ENCODE measurements at regions not wholly inside any gene's neighbourhood (a gene's known extent, or its start where the extent isn't known, plus 50 kb on each side); places are given as distances from the start of the nearest gene placed in this dataset.

GRCh38 chr18:25563346-25563745, 211.4 kb upstream of the ZNF521 start:
- TF ChIP-seq, protein P1, sequence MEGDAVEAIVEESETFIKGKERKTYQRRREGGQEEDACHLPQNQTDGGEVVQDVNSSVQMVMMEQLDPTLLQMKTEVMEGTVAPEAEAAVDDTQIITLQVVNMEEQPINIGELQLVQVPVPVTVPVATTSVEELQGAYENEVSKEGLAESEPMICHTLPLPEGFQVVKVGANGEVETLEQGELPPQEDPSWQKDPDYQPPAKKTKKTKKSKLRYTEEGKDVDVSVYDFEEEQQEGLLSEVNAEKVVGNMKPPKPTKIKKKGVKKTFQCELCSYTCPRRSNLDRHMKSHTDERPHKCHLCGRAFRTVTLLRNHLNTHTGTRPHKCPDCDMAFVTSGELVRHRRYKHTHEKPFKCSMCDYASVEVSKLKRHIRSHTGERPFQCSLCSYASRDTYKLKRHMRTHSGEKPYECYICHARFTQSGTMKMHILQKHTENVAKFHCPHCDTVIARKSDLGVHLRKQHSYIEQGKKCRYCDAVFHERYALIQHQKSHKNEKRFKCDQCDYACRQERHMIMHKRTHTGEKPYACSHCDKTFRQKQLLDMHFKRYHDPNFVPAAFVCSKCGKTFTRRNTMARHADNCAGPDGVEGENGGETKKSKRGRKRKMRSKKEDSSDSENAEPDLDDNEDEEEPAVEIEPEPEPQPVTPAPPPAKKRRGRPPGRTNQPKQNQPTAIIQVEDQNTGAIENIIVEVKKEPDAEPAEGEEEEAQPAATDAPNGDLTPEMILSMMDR (IDR thresholded peaks at IDR 0.05; ENCODE audit: borderline replicate concordance, extremely low read depth, low read length, poor library complexity, severe bottlenecking): no peak
- no peak for TF ChIP-seq EZH2 (IDR thresholded peaks at IDR 0.05; ENCODE audit: borderline replicate concordance, low read depth, low read length, severe bottlenecking)
